Left ventricle myocardium superior (tissue), 1 donor: ENCODE measurements at regions not wholly inside any gene's neighbourhood (a gene's known extent, or its start where the extent isn't known, plus 50 kb on each side); places are given as distances from the start of the nearest gene placed in this dataset.
A peak's percentile ranks its signal among the peaks of the same experiment; 100 is the strongest.
"Not testable (repeated sequence)": the region's sequence is repeated elsewhere in the genome, so short reads cannot be mapped to it uniquely, and the experiment has no call there.

Experiments
- ATAC-seq: fragments of 200-7000 bp; cut with Tn5 transposase; one replicate; pipeline ENCODE4 v1.9.1; 2020; ENCODE audit warnings: mild to moderate bottlenecking, moderate library complexity
- DNase-seq: peaks from one replicate; pipeline ENCODE4 v3.0.0-alpha.2; 2020
- intact Hi-C: fragments of 100-400 bp; cut with micrococcal nuclease; formaldehyde crosslinking; loops from one replicate; pipeline ENCODE4 v1.11.0; 2022
- donor health status: DM: no; HTN: yes; CAD: no; lungs with severe emphysema.

DNA sequence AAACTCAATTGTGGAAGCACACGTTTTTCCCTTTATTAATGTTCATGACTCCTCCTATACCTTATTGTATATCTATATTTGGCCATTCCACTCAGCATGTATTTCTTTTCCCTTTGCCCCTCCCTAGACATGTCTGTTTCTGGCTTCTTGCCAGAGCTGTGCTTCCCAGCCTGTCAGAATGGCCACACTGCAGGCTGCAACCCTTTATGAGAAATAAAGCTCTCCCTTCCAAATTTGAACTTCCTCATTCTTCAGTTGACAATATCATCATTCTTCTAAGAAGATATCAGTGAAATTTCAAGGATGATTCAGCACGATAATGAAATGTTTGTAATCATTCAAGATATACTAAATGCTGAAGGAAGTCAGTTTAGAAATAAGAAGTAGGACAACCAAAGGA lies 107.6 kb upstream of the PRSS3 start:
- no peak for DNase-seq
- ATAC-seq, result no peak

DNA sequence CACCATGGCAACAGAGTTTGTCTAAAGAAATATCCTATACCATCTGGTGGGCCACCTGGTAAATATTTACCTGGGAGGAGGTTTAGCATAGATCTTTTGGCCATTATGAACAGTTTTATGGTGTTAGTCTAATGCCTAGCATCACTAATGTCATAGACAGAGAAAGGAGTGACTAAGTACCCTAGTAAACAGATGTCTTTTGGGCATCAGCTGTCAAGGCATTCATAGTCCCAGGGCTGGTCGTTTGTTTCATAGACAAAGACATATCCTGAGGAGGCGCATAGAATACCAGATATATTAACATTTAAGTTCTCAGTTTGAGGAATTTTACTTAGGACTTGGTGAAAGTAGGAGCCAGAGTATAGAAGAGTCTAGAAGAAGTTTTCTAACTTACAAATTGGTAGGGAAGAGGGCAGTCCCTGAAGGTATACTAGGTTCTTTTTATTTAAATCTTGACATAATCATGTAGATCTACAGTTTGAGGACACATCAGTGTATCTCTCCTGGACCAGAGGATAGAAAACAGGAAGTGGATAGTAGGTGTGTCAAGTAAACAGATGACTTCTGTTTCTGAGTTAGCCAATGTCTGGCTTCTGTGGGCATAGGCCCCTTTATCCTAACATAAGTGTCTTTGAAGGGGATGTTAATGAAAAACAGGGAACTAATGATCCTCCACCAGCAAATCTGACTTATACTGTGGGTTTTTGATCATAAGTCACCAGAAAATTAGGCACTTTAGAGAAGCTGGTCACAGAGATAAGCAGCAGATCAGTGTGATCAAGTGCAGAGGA lies 105.0 kb upstream of the PRSS3 start:
- DNase-seq (no peak), ATAC-seq (no peak)
- intact Hi-C loops, result no loop called here

More for the DNA sequence above, 107.6 kb upstream of the PRSS3 start:
- intact Hi-C loops, result no loop called here

DNA sequence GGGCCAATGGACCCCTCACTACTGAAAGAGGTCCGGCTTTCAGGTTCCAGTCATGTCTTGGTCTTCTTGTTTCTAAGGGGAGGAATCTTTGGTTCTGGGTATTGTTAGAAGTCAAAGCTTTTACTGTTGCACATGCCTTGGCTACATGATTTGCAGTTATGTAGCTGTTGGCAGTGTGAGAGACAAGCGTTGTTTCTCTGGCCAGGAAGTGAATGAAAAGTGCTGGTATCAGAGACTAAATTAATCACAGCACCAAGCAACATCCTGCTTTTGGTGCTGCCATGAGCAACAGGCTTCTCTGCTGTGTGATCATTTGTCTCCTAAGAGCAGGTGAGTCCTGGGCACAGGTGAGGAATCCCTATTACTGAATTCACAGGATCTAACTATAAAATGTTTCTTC lies 100.1 kb upstream of the PRSS3 start:
- ATAC-seq, result peak; percentile 39
- intact Hi-C loops, result no loop called here
- DNase-seq, result no peak

DNA sequence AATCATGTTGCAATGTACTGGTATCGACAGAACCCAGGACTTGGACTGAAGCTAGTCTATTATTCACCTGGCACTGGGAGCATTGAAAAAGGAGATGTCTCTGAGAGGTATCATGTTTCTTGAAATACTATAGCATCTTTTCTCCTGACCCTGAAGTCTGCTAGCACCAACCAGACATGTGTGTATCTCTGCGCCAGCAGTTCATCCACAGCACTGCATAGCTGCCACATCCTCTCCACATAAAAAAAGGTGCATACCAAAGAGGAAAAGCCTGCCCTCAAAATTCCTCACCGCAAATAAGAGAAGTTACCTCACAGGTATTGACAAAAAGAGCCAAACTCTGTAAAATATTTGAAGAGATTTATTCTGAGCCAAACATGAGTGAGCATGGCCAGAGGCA lies 99.5 kb upstream of the PRSS3 start:
- intact Hi-C loops, result no loop called here
- DNase-seq (no peak), ATAC-seq (no peak)

DNA sequence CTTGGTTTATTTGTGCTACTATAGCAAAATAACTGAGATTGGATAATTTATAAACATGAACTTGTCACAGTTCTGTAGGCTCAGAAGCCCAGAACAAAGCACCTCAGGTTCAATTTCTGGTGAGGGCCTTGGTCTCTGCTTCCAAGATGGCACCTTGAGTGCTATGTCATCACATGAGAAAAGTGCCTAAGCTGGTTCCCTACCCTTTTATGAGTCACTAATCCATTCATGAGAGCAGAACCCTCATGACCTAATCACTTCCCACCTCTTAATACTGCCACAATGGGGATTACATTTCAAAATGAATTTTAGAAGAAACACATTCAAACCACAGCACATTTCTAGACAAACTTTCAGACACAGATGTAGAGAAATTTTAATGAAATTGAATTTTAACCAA lies 98.2 kb upstream of the PRSS3 start:
- no peak for ATAC-seq
- intact Hi-C loops, result no loop called here
- DNase-seq, result no peak

DNA sequence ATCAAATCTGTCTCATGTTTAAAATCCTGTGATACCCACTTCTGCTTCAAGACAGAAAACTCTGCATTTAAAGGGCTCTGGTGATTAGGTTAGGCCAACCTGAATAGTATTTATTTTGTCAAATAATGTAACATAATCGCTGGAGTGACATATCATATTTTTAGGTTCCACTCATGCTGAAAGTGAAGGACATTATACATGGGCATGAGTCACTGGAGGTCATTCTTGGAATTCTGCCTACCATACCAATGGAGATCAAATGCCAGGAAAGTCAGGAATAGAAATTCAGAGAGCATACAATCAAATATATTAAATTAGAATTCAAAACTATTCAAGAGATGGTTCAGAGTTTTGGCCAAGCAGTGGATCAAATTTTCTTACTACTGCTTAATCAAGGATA lies 97.1 kb upstream of the PRSS3 start:
- DNase-seq (no peak), ATAC-seq (no peak)
- intact Hi-C loops, result no loop called here

DNA sequence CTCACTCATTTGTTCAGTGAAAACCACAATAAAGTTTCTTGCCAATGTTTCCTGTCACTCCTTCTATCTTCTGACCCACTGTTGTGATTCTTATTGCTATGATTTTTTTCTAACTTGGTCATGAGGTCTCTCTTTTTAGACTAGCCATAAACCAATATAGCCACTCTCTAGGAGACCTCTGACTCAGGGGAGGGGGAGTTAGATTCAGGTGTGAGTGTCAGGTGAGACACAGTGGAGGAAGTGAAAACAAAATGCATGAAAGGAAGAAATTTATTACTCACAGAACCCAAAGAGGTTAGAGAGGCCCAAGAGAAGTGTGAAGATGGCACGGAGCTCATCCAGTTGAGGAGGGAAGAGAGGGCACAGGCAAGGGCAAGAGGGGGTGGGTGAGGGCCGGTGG lies 94.4 kb upstream of the PRSS3 start:
- ATAC-seq, intact Hi-C loops, DNase-seq: not testable (repeated sequence)

DNA sequence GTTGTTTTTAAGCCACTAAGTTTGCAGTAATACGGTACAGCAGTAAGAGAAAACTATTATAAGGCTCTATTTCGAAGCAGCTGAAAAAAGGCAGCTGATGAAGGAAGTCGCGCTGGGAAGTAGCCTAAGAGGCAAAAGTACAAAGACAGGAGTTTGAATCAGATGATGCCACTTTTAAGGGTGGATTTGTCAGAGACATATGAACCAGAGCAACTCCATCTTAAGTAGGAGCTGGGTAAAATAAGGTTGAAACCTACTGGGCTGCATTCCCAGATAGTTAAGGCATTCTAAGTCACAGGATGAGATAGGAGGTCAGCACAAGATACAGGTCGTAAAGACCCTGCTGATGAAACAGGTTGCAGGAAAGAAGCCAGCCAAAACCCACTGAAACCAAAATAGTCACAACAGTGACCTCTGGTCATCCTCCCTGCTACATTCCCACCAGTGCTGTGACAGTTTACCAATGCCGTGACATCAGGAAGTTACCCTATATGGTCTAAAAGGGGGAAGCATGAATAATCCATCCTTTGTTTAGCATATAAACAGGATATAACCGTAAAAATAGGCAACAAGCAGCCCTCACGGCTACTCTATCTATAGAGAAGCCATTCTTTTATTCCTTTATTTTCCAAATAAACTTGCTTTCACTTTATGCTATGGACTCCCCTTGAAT lies 91.8 kb upstream of the PRSS3 start:
- no peak for ATAC-seq
- intact Hi-C loops, result no loop called here
- DNase-seq, result no peak

DNA sequence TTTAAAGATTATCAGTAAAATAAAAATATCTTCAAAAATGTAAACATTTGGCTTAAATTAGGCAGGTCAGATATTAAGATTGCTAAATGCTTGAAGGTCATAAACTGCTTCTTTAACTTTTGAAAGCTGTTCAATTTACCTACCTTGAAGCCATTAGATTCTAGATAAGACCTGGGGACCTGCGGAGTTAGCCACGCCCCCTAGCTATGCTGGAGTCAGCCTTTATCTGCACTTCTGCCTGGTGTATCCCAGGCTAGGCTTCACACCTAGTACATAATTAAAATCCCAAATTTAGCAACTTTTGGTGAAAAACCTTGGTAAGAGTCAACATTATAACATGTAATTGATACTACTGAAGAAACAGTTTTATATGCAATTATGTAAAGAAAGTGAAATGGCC lies 89.9 kb upstream of the PRSS3 start:
- DNase-seq, ATAC-seq, intact Hi-C loops: not testable (repeated sequence)

DNA sequence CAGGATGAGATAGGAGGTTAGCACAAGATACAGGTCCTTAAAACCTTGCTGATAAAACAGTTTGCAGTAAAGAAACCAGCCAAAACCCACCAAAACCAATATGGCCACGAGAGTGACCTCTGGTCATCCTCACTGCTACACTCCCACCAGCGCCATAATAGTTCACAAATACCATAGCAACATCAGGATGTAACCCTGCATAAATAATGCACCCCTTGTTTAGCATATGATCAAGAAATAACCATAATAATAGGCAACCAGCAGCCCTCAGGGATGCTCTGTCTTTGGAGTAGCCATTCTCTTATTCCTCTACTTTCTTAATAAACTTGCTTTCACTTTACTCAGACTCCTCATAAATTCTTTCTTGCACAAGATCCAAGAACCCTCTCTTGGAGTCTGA lies 86.9 kb upstream of the PRSS3 start:
- ATAC-seq (no peak), DNase-seq (no peak)
- intact Hi-C loops, result no loop called here

DNA sequence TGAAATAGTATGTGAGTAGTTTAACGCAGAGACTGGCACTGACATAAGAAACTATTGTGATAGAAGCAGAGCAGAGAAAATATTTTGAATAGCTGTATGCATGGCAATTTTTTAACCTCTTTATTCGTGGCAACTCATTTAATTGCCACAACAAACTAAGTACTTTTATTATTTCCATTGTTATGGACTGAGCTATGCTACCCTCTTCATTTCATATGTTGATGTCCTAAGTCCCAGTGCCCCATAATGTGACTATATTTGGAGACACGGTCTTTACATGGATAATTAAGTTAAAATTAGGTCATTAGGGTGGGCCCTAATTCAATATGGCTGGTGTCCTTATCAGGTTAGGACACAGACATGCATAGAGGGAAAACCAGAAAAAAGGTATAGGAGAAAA lies 86.1 kb upstream of the PRSS3 start:
- intact Hi-C loops, result no loop called here
- DNase-seq (no peak), ATAC-seq (no peak)

DNA sequence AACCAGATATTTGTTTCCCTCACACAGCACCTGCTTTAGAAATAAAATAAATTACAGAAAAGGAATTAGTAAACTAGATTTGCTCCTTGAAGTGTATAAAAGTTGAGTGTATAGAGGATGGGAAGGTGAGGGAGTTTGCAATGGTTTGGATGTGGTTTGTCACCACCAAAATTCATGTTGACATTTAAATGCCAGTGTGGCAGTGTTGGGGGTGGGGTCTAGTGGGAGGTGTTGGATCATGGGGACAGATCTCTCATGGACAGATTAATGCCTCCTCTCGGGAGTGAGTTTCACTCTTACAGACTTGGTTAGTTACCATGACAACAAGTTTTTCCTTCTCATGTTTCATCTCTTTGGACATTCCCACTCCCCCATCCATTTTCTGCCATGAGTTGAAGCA lies 83.9 kb upstream of the PRSS3 start:
- DNase-seq, intact Hi-C loops, ATAC-seq: not testable (repeated sequence)

DNA sequence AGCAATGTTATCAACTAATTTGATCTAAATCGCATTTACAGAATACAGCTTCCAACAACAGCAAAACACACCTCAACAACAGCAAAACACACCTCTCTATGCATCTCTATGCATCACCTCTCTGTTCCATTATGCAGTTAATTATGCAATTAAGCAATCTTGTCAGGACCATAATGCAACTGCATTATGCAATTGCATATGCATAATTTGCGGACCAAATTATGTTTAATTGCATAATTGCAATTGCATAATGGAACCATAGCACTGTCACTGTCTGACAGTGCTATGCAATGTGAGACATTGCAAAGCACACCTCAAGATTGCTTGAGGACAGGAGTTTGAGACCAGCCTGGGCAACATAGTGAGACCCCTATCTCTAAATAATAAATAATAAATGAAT lies 80.4 kb upstream of the PRSS3 start:
- intact Hi-C loops, result no loop called here
- no peak for DNase-seq

DNA sequence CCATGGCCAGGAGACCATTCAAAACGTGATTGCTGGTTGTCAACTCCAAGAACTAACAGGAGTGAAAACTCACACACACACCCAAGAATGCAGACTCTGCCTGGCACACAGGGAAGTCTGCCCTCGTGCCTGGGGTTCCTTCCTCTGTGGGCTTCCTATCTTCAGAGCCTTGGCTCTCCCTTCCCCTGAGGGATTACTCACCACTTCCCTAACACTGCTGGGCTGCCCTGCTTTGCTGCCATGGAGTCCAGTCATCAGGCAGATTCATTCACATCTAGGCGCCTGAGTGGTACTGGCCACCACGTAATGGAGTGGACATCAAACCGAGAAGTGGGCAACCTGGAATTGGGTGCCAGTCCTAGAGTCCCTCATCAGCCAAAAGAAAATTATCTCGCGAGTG lies 76.4 kb upstream of the PRSS3 start:
- DNase-seq, result peak; percentile 44
- ATAC-seq, result peak; percentile 39
- intact Hi-C loops, result no loop called here

More for the DNA sequence above, 80.4 kb upstream of the PRSS3 start:
- no peak for ATAC-seq

DNA sequence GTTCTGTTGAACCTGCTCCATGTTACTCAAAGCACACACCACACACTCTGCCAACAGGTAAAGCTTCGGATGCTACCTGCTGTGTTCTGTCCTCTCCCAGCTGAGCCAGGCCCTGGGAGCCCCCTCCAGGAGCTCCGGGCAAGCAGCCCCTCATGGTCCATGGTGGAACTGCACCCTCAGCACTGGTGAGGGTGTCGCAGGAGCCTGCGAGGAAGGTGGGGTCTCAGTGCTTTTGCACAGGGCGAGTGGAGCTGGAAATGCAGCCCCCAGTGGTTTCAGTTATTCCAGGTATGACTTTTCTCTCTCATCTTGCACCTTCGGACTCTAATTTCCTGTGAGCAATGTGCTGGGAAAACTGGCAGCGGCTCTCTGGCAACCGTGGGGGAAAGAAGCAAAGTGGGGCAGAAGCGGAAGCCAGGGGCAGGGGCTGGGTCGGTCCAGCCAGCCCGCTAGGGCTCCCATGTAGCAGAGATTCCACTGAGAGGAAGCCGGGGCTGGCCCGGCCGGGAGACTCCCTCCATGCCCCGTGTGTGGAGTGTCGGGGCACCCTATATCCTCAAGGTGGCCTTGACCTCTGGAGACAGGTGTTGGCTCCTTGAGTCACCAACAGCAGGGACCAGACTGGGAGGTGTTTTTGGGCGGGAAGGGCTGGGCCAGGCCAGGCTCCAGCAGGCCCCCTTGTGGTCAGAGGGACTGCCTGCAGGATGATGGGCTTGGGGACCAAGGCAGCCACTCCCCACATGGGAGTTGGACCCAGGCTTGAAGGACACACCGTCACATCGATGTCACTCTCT lies 75.6 kb upstream of the PRSS3 start:
- DNase-seq, result peak; percentile 34
- intact Hi-C loops, result loop anchor here (5.0 kb wide), 1 partner anchor 97 kb away; no protein-coding TSS in a partner anchor

DNA sequence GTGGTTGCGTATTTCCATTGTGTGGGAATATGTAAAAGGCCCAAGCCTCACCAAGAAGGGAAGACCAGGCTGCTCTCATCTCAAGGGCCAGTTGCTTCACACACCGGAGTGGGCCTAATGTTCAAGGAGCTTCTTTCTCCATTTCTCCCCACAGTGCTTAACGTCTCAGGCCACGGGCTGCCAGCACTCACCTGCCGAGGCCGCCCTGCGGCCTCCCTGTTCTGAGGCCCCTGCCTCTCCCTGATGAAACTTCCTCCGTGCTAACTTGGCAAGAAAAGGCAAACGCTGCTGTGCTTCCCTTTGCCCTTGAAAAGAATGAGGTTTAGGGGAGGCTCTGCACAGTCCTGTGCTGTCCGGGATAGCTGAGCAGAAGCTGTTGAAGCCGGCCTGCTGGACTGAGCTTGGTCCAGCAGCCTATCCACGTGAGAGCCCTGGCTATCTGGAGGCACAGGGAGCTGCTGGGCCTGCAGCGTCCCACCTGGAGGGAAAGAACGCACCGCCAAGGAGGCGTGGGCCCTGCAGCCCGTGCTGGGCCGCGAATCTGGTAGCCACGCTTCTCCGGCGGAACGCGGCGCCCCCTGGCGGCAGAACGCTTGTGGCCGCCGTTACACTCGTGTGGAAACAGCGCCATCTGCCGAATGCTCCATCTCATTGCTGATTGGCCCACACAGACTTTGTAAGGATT lies 73.5 kb upstream of the PRSS3 start:
- intact Hi-C loops, result loop anchor here (5.0 kb wide), 1 partner anchor 100 kb away; no protein-coding TSS in a partner anchor
- peak; percentile 93 for DNase-seq
- peak; percentile 89 for ATAC-seq

More for the DNA sequence above, 75.6 kb upstream of the PRSS3 start:
- ATAC-seq, result peak; percentile 52

DNA sequence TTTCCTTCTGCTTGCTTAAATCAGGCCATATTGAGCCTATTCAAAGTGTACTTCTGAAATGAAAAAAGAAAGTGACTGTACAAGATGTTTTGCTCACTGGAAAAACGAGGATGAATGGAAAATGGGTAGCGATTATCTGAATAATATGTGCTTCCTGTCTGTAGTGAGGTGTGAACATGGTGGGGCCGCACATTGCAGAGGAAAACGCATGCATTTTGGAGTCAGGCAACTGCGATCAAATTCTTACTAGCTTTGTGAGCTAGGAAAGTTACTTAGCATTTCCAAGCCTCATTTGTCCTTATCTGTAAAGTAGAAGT lies 73.0 kb upstream of the PRSS3 start:
- intact Hi-C loops, result loop anchor here (5.0 kb wide), 1 partner anchor 100 kb away; no protein-coding TSS in a partner anchor
- ATAC-seq, result no peak
- no peak for DNase-seq

DNA sequence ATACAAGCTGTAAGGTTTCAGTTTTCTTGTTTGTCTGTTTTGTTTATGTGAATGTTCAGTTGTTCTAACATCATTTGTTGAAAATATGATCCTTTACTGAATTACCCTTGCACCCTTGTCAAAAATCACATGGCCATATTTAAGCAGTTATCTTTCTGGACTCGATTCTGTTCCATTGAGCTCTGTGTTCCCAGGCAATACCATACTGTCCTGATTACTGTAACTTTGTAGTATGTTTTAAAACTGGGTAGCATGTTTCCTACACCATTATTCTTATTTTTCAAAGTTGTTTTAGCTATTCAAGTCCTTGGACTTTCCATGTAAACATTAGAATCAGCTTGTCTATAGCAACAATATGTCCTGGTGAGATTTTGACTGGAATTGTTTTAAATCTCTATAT lies 66.7 kb upstream of the PRSS3 start:
- ATAC-seq (no peak), DNase-seq (no peak)
- intact Hi-C loops, result no loop called here

DNA sequence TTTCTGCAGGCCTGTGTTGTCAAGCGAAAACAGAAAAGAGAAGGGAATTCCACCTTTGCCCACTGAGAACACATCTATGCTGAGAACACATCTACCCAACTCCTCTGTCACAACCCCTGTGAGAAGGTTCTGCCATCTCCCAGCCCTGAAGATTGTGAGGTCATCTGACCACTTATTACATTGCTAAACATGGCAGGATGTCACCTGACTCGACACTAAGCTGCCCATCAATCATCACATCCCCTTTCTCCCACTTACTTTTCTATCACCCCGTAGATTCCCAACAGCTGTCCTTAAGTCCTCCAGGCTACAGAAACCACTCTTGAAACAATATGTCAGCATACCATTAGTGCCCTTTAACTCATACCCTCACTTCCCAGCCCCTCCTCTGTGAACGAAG lies 64.2 kb upstream of the PRSS3 start:
- ATAC-seq, result no peak
- DNase-seq, result no peak
- intact Hi-C loops, result no loop called here
